Upper lobe of left lung (tissue), 6 donors: ENCODE measurements at regions not wholly inside any gene's neighbourhood (a gene's known extent, or its start where the extent isn't known, plus 50 kb on each side); places are given as distances from the start of the nearest gene placed in this dataset.

Experiments
- ATAC-seq, 2 donors: fragments of 200-7000 bp; cut with Tn5 transposase; one replicate each; pipeline ENCODE4 v1.9.1; 2022; ENCODE audit warnings: mild to moderate bottlenecking in 2 of 2, moderate library complexity in 2 of 2; ENCODE audit not compliant: low FRiP score in 2 of 2
- DNase-seq, 2 donors: peaks; one replicate each; pipeline ENCODE4 v3.0.0-alpha.2; 2019 to 2020
- H3K27ac ChIP-seq, 4 donors: fragments of 200-600 bp; sonication (generic); one replicate each; pipeline ENCODE4 v1.5.1; 2016 to 2019
- H3K27me3 ChIP-seq, 4 donors: fragments of 200-600 bp; sonication (generic); one replicate each; pipeline ENCODE4 v1.5.1; 2017 to 2019
- H3K36me3 ChIP-seq, 4 donors: fragments of 200-600 bp; sonication (generic); one replicate each; pipeline ENCODE4 v1.5.1; 2016 to 2019
- H3K4me1 ChIP-seq, 4 donors: fragments of 200-600 bp; sonication (generic); one replicate each; pipeline ENCODE4 v1.5.1; 2018 to 2019
- H3K4me3 ChIP-seq, 4 donors: fragments of 200-600 bp; sonication (generic); one replicate each; pipeline ENCODE4 v1.5.1; 2017 to 2019; ENCODE audit warnings: mild to moderate bottlenecking in 2 of 4, moderate library complexity in 1 of 4
- H3K9me3 ChIP-seq, 4 donors: fragments of 200-600 bp; sonication (generic); one replicate each; pipeline ENCODE4 v1.5.1; 2018 to 2019
- EP300 ChIP-seq, 4 donors: sonication (generic); formaldehyde crosslinking; IDR thresholded peaks; one replicate each; pipeline ENCODE4 v1.5.1; 2017; ENCODE audit warnings: antibody characterized with exemption in 4 of 4, control low read depth in 2 of 4
- POLR2A ChIP-seq, 4 donors: fragments of 450-650 bp; IDR thresholded peaks; one replicate each; pipeline ENCODE4 v1.5.1; 2016 to 2017; ENCODE audit warnings: antibody characterized with exemption in 4 of 4, mild to moderate bottlenecking in 2 of 4
- POLR2AphosphoS5 ChIP-seq, 2 donors: sonication (generic); formaldehyde crosslinking; IDR thresholded peaks; one replicate each; pipeline ENCODE4 v1.5.1; 2017; ENCODE audit warnings: antibody characterized with exemption in 2 of 2
- WGBS, 2 donors: methylation state at CpG; one replicate each; pipeline ENCODE4 v1.1.5; 2017 to 2018; 5-methylcytosine and 5-hydroxymethylcytosine counted together
- TF ChIP-seq, protein P1 (sequence below), 6 experiments: fragments of 450-650 bp in 4 of 6; fragments of 200-600 bp in 2 of 6; sonication (generic) in 2 of 6; IDR thresholded peaks; one replicate each; pipeline ENCODE4 v1.5.1; 2016 to 2019; ENCODE audit warnings: antibody characterized with exemption in 6 of 6
- donor health status: DM: no; HTN: no; CAD: no; lungs with moderate emphysema.
- donor health status: DM: no; HTN: yes; CAD: no; lungs with severe emphysema.

DNA sequence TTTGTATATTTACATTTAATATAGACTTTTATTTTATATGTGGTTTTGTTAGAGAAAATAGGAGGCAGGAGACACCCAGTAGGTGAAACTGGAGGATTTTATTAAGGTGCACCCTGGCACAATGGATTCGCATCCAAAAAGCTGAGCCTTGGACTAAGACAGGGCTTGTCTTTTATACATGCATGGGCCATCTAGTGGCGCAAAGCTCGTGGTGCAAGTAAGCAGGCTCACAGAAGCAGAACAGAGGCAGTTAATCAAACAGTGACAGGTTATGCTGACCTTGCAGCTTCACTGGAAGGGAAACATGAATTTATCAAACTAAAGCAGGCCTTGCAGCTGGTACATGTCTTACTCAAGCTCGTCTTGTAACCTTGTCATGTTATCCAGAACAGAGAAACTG lies 58.8 kb upstream of the ZNF681 start:
- ATAC-seq, result no peak
- 62 to 67% methylated on average over 4 of the region's 4 CpGs for WGBS, 2 donors
- no peaks in the 10 kb centered on the region for H3K4me1 ChIP-seq
- peak in 1 of 2 donors; percentile 27 for DNase-seq
- H3K36me3 ChIP-seq, result no peaks in the 10 kb centered on the region
- peaks cover 1 to 25% (median 17%) of the 10 kb centered on the region in 4 donors for H3K9me3 ChIP-seq
- no peaks in the 10 kb centered on the region for H3K27me3 ChIP-seq
- TF ChIP-seq, protein P1, sequence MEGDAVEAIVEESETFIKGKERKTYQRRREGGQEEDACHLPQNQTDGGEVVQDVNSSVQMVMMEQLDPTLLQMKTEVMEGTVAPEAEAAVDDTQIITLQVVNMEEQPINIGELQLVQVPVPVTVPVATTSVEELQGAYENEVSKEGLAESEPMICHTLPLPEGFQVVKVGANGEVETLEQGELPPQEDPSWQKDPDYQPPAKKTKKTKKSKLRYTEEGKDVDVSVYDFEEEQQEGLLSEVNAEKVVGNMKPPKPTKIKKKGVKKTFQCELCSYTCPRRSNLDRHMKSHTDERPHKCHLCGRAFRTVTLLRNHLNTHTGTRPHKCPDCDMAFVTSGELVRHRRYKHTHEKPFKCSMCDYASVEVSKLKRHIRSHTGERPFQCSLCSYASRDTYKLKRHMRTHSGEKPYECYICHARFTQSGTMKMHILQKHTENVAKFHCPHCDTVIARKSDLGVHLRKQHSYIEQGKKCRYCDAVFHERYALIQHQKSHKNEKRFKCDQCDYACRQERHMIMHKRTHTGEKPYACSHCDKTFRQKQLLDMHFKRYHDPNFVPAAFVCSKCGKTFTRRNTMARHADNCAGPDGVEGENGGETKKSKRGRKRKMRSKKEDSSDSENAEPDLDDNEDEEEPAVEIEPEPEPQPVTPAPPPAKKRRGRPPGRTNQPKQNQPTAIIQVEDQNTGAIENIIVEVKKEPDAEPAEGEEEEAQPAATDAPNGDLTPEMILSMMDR (IDR thresholded peaks at IDR 0.05), result peak in 3 of 6 experiments; percentile 11 to 31 (median 12)
- TF ChIP-seq POLR2A (IDR thresholded peaks at IDR 0.05), result no peak
- H3K27ac ChIP-seq, result no peak overlapping the region
- H3K4me3 ChIP-seq, result no peak overlapping the region

DNA sequence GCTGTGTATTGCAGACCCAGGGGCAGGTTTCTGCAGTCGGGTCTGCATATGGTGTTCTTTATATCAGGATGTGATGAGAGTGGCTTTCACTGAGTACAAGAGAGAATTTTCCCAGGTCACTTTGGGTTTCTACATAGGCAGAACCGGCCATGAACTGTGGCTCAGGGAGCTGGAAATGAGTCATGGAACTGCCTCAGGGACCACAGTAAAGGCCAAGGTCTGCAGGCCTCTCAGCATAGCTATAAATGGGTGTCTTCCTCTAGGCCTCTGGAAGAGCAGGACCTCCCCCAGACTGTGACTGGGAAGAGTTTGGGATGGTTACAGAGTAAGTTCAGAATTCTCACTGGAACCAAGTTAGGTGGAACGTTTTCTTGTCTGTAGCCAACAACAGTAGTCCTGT lies 51.8 kb upstream of the ZNF681 start:
- no peaks in the 10 kb centered on the region for H3K36me3 ChIP-seq
- H3K4me1 ChIP-seq, result no peaks in the 10 kb centered on the region
- peaks cover 0 to 5% (median 0%) of the 10 kb centered on the region in 4 donors for H3K9me3 ChIP-seq
- 62 to 67% methylated on average over 3 of the region's 3 CpGs for WGBS, 2 donors
- H3K27ac ChIP-seq, result no peak overlapping the region
- H3K4me3 ChIP-seq, result no peak overlapping the region
- TF ChIP-seq POLR2A (IDR thresholded peaks at IDR 0.05) (no peak), POLR2AphosphoS5 (IDR thresholded peaks at IDR 0.05) (no peak), EP300 (IDR thresholded peaks at IDR 0.05) (no peak)
- TF ChIP-seq, protein P1 (IDR thresholded peaks at IDR 0.05), result no peak
- ATAC-seq (no peak), DNase-seq (no peak)
- no peaks in the 10 kb centered on the region for H3K27me3 ChIP-seq
